Rectal smooth muscle tissue (tissue), 1 donor: ENCODE measurements at regions not wholly inside any gene's neighbourhood (a gene's known extent, or its start where the extent isn't known, plus 50 kb on each side); places are given as distances from the start of the nearest gene placed in this dataset.
"Not testable (repeated sequence)": the region's sequence is repeated elsewhere in the genome, so short reads cannot be mapped to it uniquely, and the experiment has no call there.

ENCODE experiments used
- H3K27ac ChIP-seq: one replicate; pipeline ENCODE4 v1.7.0; 2013; ENCODE audit warnings: low read depth, low read length, inconsistent platforms
- H3K27me3 ChIP-seq: one replicate; pipeline ENCODE4 v1.7.0; 2013; ENCODE audit warnings: low read length; ENCODE audit not compliant: control insufficient read depth, insufficient read depth
- H3K36me3 ChIP-seq: one replicate; pipeline ENCODE4 v1.7.0; 2013; ENCODE audit warnings: low read length; ENCODE audit not compliant: control insufficient read depth, insufficient read depth
- H3K4me1 ChIP-seq: one replicate; pipeline ENCODE4 v1.7.0; 2013; ENCODE audit warnings: low read length; ENCODE audit not compliant: control insufficient read depth, insufficient read depth
- H3K4me3 ChIP-seq: one replicate; pipeline ENCODE4 v1.7.0; 2013; ENCODE audit warnings: low read length
- H3K9ac ChIP-seq: one replicate; pipeline ENCODE4 v1.7.0; 2013; ENCODE audit warnings: low read length

GRCh38 chr12:9543341-9543740 is 64.4 kb downstream of the KLRB1 start:
- H3K9ac ChIP-seq, H3K36me3 ChIP-seq, H3K4me3 ChIP-seq, H3K27ac ChIP-seq, H3K27me3 ChIP-seq, H3K4me1 ChIP-seq: not testable (repeated sequence)

GRCh38 chr12:9542827-9543226 is 64.9 kb downstream of the KLRB1 start:
- not testable (repeated sequence) for H3K9ac ChIP-seq, H3K27me3 ChIP-seq, H3K36me3 ChIP-seq, H3K4me3 ChIP-seq, H3K4me1 ChIP-seq, H3K27ac ChIP-seq

- H3K36me3 ChIP-seq, H3K4me3 ChIP-seq, H3K27me3 ChIP-seq, H3K27ac ChIP-seq, H3K9ac ChIP-seq, H3K4me1 ChIP-seq: not testable (repeated sequence)
Measured at GRCh38 chr12:9515925-9516324, 91.8 kb downstream of the KLRB1 start.

- H3K27ac ChIP-seq = not testable (repeated sequence)
Measured at GRCh38 chr12:9512695-9513094, 95.0 kb downstream of the KLRB1 start.

GRCh38 chr12:9510392-9511011 is 97.2 kb downstream of the KLRB1 start:
- H3K9ac ChIP-seq, H3K27me3 ChIP-seq, H3K27ac ChIP-seq, H3K4me1 ChIP-seq, H3K4me3 ChIP-seq, H3K36me3 ChIP-seq: not testable (repeated sequence)

More at GRCh38 chr12:9512695-9513094, 95.0 kb downstream of the KLRB1 start:
- not testable (repeated sequence) for H3K9ac ChIP-seq, H3K4me1 ChIP-seq, H3K27me3 ChIP-seq, H3K4me3 ChIP-seq, H3K36me3 ChIP-seq

GRCh38 chr12:9509464-9510161 is 98.1 kb downstream of the KLRB1 start:
- no peak overlapping the region for H3K9ac ChIP-seq
- no peak overlapping the region for H3K27ac ChIP-seq
- H3K4me3 ChIP-seq = no peak overlapping the region
- no peaks in the 10 kb centered on the region for H3K36me3 ChIP-seq
- H3K27me3 ChIP-seq = no peaks in the 10 kb centered on the region
- H3K4me1 ChIP-seq = no peaks in the 10 kb centered on the region

GRCh38 chr12:9506746-9507145 is 101.0 kb downstream of the KLRB1 start:
- no peak overlapping the region for H3K9ac ChIP-seq
- H3K27ac ChIP-seq = no peak overlapping the region
- no peaks in the 10 kb centered on the region for H3K36me3 ChIP-seq
- no peaks in the 10 kb centered on the region for H3K27me3 ChIP-seq
- no peak overlapping the region for H3K4me3 ChIP-seq
- H3K4me1 ChIP-seq = no peaks in the 10 kb centered on the region

GRCh38 chr12:9503384-9503783 is 104.3 kb downstream of the KLRB1 start:
- H3K9ac ChIP-seq, H3K4me3 ChIP-seq, H3K27me3 ChIP-seq, H3K27ac ChIP-seq, H3K36me3 ChIP-seq, H3K4me1 ChIP-seq: not testable (repeated sequence)

- H3K4me3 ChIP-seq = not testable (repeated sequence)
Measured at GRCh38 chr12:9502845-9503244, 104.9 kb downstream of the KLRB1 start.

GRCh38 chr12:9493325-9493724 is 114.4 kb downstream of the KLRB1 start:
- not testable (repeated sequence) for H3K4me3 ChIP-seq, H3K36me3 ChIP-seq, H3K27ac ChIP-seq, H3K4me1 ChIP-seq, H3K9ac ChIP-seq, H3K27me3 ChIP-seq

More at GRCh38 chr12:9502845-9503244, 104.9 kb downstream of the KLRB1 start:
- not testable (repeated sequence) for H3K27ac ChIP-seq, H3K4me1 ChIP-seq, H3K27me3 ChIP-seq, H3K9ac ChIP-seq, H3K36me3 ChIP-seq

- not testable (repeated sequence) for H3K4me1 ChIP-seq, H3K9ac ChIP-seq, H3K36me3 ChIP-seq, H3K4me3 ChIP-seq, H3K27ac ChIP-seq, H3K27me3 ChIP-seq
Measured at GRCh38 chr12:9481289-9481688, 126.4 kb downstream of the KLRB1 start.

GRCh38 chr12:9474197-9474596 is 133.5 kb downstream of the KLRB1 start:
- not testable (repeated sequence) for H3K4me3 ChIP-seq, H3K27me3 ChIP-seq, H3K4me1 ChIP-seq, H3K36me3 ChIP-seq, H3K9ac ChIP-seq, H3K27ac ChIP-seq

- H3K9ac ChIP-seq, H3K27me3 ChIP-seq, H3K4me1 ChIP-seq, H3K4me3 ChIP-seq, H3K27ac ChIP-seq, H3K36me3 ChIP-seq: not testable (repeated sequence)
Measured at GRCh38 chr12:9473638-9474037, 134.1 kb downstream of the KLRB1 start.
